Stimulated activated CD4-positive, alpha-beta T cell treated with anti-CD3 and anti-CD28 coated beads, Interleukin-12 subunit alpha, Interleukin-12 subunit beta, amount 100 ng/mL, for 48 hours (primary cell): ENCODE measurements at regions not wholly inside any gene's neighbourhood (a gene's known extent, or its start where the extent isn't known, plus 50 kb on each side); places are given as distances from the start of the nearest gene placed in this dataset.

Experiments used
- DNase-seq, 3 donors: peaks; one replicate each; pipeline ENCODE4 v3.0.0-alpha.2; 2020; ENCODE audit warnings: low read depth in 2 of 3, low spot score in 1 of 3

DNA sequence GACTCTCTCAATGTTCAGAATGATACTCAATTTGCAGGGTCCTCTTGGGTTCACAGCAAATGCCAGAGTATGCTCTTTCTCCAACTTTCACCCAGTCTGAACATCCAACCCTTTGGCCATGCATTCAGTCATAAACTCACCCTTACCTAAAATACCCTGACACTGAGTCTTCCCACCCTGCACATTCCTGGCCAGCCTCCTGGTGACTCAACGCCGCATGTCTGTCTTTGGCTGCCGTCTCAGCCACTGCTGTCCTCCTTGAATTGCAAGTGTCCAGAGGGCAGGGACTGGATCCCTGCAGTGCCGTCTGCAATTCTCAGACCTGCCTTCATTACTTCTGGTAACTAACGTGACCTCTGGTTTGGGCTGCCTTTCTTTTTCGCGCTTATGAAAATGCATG is 593.4 kb downstream of the QKI start:
- no peak for DNase-seq

DNA sequence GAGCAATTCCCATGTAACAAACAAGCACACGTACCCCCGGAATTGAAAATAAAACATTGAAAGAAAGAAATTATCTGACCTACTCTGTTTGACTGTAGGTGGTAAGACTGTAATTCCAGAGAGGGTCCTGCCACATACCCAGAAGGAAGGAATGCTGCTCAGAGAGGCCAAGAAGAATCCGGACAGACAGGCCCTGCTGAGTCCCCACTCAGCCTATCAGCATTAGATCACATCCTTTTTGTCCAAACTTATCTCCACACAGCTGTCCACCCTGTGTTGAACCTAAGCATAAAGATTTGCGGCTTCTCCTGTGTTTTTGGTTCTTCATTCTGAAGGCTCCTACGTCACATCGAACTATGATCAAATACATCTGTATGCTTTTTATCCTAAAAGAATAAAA is 591.9 kb downstream of the QKI start:
- no peak for DNase-seq

DNA sequence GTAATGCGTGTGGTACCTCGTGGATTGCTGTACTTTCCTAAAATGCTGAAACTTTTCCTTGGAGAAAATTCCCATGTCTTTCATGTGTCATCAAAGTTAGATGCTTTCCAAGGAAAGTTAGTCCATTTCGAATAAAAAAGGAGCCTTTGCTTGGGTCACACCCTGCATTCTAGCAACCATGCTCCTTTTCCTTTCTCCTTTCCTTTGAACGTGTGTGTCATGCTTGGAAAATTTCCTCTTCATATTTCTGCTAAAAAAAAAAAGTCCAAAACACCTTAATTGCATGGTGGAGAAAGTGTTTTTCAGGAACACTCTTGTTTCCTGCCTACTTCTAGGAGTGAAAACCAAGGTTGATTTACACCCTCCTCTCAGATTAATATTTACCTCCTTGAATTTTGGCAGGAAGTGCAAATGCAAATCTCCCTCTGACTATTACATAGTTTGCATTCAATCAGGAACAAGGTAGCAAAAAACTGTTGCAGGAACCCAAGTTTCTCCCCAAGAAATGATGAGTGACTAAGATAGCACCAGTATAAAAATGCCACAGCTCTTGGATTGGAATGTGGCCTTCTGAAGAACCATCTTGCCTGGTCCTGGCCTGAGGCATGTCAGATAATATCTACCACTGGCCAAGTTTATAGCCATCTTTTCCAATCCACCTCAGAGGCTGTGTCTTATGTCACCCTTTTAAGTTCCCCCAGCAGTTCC is 590.6 kb downstream of the QKI start:
- no peak for DNase-seq

DNA sequence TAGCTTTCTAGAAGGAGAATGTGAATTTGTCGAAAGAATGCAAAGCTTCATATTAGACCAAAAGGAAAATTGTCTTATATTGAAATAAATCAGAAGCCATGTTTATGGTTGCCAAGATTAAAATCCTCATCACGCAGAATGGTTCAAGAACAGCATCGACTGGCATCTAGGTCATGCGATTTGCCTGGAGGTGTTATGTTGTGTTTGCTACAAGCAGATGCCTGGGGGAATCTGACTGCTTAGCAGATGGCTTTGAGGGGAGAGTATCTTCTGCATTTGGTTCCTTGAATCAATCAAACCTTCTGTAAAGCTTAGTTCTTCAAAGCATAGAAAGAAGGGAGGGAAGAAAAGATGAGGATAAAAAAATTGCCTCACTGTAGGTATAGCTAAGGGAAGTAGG is 585.8 kb downstream of the QKI start:
- no peak for DNase-seq

DNA sequence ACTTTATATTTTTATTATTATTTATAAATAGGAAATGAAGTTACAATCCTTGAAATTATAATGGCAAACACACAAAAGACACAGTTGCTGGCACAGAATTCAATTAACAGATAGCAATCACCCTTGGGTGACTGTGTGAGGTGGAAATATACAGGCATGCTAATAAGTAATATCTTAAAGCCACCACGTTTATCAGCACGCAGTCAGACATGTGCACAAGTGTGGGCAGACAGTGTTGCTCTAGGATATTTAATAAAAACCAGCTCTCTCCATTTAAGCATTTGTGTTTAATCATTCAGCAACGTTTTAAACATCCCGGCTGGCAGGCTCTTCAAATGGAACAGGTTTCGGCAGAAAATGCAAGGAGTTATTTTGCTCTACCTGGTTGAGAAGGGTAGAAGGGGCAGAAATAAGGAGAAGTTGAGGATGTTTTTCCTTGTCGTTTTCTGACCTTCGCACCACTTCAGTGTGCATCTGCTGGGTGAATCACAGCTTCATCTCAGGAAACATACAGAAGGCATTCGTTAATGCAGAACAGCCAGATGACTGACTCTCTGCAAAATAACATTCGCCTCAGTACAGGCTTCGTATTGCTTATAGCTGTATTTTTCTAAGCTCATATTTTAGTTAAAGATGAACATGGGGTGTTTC is 585.1 kb downstream of the QKI start:
- DNase-seq = no peak

DNA sequence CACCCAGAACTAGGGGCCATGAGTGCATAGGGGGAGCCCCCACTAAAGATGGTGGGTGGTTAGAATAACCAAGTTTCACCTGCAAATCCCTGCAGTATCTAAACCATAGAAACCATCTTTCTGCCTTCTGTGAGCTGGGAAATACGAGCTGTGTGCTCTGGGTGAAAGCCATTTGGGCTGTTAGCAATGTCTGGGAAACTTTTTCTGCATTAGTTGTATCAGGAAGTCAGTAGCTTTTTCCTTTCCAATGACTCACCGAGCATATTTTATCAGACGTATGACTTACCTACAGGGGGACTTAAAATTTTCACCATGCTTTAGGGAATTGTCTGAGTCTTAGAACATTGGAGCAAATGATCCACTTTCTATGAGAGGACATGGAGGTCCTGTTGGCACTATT is 584.0 kb downstream of the QKI start:
- no peak for DNase-seq

DNA sequence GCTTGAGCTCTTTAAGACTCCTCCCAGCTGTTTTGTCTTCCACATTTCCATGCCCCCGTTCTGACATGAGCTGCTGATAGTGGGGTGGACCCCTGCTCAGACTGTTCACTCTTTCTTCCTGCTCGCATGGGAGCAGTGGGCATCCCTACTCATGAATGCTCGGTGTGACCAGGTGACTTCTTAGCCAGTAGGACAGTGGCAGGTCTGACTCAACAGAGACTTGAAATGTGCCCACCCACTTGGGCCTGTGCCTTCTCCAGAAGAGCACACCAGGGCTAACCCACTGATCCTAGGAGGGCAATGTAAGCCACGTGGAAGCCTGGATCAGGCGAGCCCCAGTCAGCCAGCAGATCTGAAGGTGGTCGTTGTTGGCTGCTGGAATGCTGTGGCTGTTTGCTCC is 582.0 kb downstream of the QKI start:
- DNase-seq = no peak

DNA sequence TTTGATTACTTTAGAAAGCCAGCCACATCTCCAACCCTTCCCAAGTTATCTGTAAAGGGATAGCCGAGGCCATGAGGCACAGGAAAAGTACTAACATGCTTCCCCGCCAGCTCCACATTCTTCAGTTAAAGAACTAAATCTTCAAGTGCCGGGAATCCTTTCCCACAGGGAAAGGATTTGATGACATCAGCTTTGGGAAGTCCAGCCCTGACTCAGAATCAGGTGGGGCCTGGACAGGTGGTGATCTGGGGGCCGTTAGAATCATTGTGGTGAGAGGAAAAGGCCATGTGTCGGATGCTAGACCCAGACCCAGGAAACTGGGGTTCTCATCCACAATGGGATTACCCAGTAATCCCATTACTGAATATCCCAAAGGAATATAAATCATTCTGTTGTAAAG is 580.0 kb downstream of the QKI start:
- DNase-seq = no peak

DNA sequence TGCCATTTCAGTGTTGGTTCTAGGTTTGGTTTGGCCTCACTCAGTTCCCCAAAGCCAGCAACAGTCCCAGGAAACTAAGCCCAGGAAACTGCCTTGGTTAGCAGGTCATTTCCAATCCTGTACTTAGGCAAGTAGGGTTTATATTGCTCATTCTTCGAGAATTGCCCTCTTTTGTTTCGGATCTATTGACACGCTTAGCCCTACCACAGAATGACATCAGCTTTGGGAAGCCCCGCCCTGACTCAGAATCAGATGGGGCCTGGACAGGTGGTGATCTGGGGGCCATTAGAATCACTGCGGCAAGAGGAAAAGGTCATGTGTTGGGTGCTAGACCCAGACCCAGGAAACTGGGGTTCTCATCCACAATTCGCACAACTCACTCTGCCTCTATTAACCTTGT is 578.2 kb downstream of the QKI start:
- DNase-seq = no peak

DNA sequence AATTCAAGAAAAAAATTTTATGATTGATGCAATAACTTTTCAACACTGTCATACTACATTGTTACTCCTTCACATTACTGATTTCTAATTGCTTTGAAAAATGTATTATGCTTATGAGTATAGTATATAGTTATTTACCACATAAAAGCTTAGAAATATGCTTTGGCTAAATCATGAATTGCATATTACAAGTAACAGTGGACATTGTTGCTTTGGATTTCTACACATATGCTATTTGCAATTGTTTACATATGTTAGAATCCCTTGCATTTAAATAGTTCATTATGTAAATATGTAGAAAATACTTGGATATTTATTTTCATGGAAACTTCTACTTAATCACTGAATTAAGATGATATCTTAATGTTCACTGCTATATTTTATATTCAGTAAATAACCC is 577.5 kb downstream of the QKI start:
- DNase-seq = no peak

DNA sequence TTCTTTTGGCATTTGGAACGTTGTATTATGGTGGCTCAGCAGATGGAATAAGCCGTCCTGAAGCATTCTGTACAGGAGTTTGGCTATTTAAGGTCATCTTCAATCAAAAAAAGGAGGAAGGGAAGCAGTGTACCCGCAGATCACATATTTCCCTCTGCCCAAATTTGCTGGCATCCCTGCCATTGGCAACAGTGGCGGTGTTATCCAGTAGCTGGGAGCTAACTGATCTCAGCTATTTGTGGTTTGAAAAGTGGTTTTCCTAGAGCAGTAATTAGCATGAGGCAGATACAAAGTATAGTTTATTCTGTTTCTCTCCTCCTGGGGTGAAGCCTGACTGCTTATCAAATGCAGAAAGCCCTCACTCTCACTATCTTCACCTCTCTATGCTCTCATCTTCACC is 576.8 kb downstream of the QKI start:
- DNase-seq = no peak

DNA sequence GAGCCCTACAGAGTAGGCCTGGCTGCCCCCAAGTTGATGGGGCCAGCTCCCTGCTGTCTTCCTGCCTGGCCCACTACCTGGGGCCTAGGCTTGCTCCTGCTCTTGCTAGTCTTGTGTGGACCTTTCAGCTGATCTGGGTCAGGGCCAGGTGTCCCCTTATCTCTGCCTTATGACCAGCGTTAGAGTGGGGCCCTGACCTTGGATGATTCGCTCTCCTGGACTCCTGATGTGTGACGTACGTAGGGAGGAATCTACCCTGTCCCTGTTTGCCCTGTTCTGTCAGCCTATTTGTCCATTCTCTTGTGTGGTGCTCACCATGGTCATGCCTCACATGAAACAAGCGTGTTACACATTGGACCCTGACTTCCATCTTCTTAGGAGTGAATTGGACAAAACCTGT is 571.8 kb downstream of the QKI start:
- DNase-seq = no peak

DNA sequence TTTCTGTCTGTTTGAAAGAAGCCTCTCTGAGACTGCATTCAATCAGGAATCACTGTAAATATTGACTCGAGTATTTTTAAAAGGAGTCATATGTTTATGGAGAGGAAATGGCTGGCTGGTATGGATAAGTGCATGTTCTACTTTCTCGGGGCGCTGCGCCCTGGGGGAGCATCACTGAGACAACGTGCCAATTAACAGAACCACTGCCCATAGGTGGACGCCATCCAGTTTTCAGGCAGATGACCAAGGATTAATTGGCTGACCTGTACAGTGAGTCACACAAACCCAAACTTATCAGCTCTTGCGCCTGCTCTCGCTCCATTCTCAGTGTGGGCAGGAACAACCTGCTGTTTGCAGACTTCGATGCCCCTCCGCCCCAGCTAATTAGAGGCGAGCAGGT is 571.2 kb downstream of the QKI start:
- DNase-seq = no peak

DNA sequence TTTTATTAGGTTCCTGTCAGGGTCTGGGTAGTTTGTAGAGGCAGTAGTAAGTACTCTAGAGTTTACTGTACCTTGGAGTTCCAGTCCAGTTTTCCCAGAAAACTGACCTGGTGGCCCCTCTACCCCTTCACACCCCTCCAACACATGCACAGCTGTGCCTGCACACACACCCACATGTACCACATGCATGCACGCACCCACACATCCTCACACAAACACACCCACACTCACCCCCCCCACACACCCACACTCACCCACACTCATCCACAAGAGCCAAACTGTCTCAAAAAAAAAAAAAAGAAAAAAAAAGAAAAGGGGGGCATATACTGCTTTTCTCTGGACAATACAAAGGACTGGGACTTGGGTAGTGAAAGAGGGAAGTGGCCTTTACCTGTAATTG is 570.5 kb downstream of the QKI start:
- no peak for DNase-seq

DNA sequence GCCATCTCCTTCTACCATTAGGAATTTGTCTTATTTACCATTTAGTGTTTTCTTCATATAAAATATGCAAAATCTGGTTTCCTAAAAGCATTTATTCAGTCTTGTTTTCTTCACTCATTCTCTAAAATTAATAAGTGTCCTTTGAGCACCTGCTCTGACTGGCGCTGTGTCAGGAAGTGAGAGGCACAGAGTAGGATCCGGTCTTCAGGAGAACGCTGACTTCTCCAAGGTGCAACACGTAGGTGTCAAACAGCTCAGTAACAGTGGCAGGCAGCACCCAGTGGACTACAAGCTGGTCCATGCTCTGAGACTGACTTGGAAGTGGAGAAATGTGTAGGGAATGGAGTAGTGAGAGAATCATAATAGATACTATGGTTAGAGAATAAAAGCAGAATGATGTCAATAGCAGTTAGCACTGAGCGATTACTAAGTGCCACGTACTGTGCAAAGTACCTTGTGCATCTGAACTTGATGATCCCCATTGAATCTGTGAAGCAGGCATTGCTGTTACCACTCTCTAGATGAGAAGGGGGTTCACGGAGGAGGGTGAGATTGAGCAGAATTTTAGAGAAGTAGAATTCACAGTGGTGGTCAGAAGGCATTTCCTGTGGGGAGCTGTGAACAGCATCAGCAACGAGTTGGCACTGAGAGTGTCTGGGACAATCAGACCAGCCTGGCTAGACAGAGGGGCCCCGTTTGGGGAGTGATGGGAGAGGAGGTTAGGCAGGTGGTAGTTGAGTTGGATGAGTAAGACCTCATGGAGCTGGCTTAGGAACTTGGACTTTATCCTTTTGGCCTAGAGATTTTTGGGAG is 569.8 kb downstream of the QKI start:
- no peak for DNase-seq

DNA sequence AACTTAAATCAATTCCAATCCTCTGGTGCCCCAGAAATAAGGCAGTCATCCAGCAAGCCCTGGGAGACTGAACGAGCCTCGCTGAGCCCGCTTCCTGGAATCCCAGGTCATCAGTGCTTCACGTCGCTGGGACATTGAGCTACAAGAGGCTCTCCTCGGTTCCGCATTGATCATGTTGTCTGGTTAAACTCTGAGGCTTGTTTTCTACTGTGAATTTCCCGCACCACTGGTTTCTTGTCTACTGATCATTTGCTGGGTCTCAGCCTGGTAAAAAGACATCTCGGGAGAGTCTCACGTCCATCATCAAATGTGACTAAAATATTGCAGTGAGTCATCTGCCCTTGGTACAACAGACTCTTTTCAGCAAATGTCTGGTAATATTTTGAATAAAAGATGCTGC is 569.2 kb downstream of the QKI start:
- no peak for DNase-seq

DNA sequence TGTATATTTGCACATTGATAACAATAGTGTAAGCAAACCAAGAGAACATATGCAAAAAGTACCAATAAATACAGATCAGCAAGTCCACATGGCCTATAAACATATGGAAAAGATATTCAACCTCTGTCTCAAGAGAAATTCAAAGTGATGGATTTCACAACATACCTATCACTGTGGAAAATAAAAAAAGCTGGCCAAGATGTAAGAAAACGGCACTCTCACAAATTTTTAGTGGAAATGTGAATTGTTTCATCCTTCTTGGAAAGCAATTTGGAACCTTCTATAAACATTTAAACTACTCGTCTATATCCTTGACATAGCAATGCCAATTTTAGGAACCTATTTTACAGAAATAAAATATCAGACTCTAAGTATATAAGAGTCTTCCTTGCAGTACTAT is 559.8 kb downstream of the QKI start:
- no peak for DNase-seq

DNA sequence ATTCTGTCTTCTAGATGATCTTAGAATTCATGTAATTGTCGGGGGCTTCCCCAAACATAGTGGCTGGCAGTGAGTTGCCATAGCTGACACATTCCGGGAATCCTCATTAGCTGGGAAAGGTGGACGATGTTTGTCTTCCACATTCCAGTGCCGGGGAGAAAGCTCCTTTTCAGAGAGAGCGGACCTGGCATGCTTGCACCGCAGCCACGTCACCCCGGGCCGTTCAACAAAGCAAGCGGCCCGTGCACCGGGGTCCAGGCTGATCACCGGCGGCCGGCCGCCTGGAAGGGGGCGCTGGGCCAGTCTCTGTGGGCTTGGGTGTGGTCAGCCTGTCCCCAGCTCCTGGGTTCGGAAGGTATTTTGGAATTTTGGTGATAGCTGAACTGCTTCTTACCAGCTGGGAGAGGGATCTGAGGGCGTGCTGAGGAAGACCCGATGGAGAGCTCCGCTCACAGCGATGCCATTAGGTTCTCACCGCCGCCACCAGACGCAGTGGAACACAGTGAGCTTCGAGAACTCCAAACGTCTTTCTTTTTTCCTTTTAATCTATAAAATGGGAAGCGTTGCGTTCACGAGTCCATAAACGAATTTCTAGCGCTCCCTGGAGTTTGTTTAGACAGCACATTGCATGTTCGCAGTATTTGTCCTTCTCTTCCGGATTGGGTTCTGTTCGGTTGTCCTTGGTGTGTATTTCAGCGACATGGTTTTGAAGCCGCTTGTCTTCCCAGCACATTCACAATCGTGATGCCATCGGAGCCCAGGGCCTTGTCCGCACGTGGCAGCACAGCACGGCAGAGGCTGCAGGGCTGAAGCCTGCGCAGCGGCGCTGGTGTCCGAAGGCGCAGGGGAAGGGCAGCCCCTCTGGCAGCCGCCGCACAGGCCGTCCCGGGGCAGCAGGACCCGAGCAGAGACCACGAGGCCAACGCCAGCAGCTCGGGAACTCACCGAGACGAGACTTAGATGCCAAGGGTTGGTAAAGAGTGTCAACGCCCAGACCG is 557.6 kb downstream of the QKI start:
- DNase-seq = no peak

DNA sequence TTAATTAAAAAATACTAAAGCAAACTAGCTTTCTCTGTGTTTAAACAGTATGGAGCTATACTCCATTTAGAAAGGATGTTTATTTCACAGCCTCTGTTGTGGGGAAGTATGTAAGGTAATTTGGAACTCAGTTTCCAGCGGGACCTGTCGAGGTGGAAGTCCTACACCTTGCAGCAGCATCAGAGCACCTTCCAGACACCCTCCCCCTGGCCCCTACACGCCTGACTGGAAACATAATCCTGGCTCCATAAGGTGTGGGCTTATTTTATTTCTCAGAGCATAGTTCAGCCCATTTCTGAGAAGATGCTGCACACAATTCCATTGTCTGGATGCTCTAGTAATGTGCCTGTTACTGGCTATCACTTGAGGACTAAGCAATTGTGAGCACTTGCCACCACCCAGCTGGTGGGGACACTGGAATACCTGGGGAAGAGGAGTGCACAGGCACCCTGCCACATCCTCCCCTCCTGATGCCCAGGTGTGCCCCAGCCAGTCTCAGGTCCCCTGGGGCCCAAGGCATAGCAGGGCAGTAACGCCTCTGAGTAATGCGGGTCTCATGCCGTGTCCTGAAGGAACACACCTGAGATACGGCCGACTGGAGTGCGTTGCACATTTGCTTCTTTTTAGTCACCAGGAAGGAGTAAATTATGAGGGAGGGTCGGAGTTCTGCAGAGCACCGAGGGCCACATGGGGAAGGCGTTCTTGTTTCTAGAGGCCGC is 556.5 kb downstream of the QKI start:
- no peak for DNase-seq
